HL-60 (cell line): ENCODE measurements at regions not wholly inside any gene's neighbourhood (a gene's known extent, or its start where the extent isn't known, plus 50 kb on each side); places are given as distances from the start of the nearest gene placed in this dataset.

ENCODE experiments used
- DNase-seq, 2 experiments: peaks; one replicate each; pipeline ENCODE4 v3.0.0-alpha.2; 2010 to 2020; ENCODE audit warnings: low read depth in 1 of 2, low spot score in 1 of 2
- H3K27ac ChIP-seq: fragments of 250-450 bp; sonication (Bioruptor Pico); replicated peaks from 2 replicates; pipeline ENCODE4 v1.5.1; 2020; ENCODE audit warnings: mild to moderate bottlenecking, moderate library complexity
- H3K27me3 ChIP-seq: fragments of 250-450 bp; sonication (Bioruptor Pico); 2 replicates; pipeline ENCODE4 v1.5.1; 2021; ENCODE audit warnings: mild to moderate bottlenecking, moderate library complexity; ENCODE audit not compliant: insufficient read depth, poor library complexity, severe bottlenecking
- H3K4me3 ChIP-seq: replicated peaks from 2 replicates; pipeline ENCODE4 v1.5.1; 2011; ENCODE audit warnings: mild to moderate bottlenecking, control low read depth, low read length; ENCODE audit not compliant: insufficient read depth
- GABPA ChIP-seq: IDR thresholded peaks from 2 replicates; pipeline ENCODE4 v1.6.1; 2012; ENCODE audit warnings: low read depth
- POLR2AphosphoS5 ChIP-seq: IDR thresholded peaks from 2 replicates; pipeline ENCODE4 v1.6.1; 2012; ENCODE audit warnings: low read depth
- SPI1 ChIP-seq: IDR thresholded peaks from 2 replicates; pipeline ENCODE4 v1.6.1; 2012; ENCODE audit warnings: low read depth, mild to moderate bottlenecking, borderline replicate concordance
- TF ChIP-seq, protein P1 (sequence below): IDR thresholded peaks from one replicate; pipeline ENCODE4 v1.5.1; 2011; ENCODE audit warnings: low read length, control low read depth, inconsistent platforms; ENCODE audit not compliant: insufficient read depth
- TF ChIP-seq, protein P2 (sequence below): IDR thresholded peaks from 2 replicates; pipeline ENCODE4 v1.6.1; 2012; ENCODE audit warnings: low read depth; ENCODE audit not compliant: insufficient replicate concordance

DNA sequence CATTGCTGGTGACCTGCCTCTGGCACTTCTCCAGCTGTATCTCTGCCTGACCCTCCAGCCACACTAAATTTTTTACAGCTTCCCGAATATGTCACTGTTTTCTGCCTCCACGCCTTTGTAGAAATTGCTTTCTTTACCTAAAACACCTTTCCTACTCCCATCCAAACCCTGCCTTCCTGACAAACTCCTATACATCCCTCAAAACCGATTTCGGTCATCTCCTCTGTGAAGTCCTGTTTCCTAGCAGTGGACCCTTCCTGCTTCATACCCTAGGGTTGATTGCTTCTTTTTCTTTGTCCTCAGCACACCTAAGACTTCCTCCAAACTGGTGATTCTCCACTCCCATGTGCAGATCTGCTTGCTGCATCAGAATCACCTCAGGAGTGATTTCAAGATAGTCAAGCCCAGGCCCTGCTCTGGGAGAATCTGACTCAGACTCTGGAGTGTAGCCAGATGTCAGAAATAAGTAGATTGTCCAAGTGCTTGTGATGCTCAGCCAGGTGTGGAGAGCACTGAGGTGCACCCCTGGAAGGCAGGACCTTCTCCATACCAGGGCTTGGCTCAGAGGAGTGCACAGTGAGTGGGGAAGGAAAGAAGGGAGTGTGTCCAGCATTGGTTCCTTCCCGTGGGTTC is 184.2 kb downstream of the COPRS start:
- H3K27me3 ChIP-seq = no peaks in the 10 kb centered on the region
- no peak overlapping the region for H3K27ac ChIP-seq
- no peak for DNase-seq
- TF ChIP-seq, protein P1, sequence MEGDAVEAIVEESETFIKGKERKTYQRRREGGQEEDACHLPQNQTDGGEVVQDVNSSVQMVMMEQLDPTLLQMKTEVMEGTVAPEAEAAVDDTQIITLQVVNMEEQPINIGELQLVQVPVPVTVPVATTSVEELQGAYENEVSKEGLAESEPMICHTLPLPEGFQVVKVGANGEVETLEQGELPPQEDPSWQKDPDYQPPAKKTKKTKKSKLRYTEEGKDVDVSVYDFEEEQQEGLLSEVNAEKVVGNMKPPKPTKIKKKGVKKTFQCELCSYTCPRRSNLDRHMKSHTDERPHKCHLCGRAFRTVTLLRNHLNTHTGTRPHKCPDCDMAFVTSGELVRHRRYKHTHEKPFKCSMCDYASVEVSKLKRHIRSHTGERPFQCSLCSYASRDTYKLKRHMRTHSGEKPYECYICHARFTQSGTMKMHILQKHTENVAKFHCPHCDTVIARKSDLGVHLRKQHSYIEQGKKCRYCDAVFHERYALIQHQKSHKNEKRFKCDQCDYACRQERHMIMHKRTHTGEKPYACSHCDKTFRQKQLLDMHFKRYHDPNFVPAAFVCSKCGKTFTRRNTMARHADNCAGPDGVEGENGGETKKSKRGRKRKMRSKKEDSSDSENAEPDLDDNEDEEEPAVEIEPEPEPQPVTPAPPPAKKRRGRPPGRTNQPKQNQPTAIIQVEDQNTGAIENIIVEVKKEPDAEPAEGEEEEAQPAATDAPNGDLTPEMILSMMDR = no peak
- TF ChIP-seq SPI1 = no peak
- TF ChIP-seq POLR2AphosphoS5 = no peak
- TF ChIP-seq GABPA = no peak
- no peak overlapping the region for H3K4me3 ChIP-seq

- Histone ChIP-seq H3K4me3 (no peak overlapping the region), H3K27me3 (no peaks in the 10 kb centered on the region), H3K27ac (no peak overlapping the region)
- TF ChIP-seq, protein P1 = no peak
- TF ChIP-seq, protein P2, sequence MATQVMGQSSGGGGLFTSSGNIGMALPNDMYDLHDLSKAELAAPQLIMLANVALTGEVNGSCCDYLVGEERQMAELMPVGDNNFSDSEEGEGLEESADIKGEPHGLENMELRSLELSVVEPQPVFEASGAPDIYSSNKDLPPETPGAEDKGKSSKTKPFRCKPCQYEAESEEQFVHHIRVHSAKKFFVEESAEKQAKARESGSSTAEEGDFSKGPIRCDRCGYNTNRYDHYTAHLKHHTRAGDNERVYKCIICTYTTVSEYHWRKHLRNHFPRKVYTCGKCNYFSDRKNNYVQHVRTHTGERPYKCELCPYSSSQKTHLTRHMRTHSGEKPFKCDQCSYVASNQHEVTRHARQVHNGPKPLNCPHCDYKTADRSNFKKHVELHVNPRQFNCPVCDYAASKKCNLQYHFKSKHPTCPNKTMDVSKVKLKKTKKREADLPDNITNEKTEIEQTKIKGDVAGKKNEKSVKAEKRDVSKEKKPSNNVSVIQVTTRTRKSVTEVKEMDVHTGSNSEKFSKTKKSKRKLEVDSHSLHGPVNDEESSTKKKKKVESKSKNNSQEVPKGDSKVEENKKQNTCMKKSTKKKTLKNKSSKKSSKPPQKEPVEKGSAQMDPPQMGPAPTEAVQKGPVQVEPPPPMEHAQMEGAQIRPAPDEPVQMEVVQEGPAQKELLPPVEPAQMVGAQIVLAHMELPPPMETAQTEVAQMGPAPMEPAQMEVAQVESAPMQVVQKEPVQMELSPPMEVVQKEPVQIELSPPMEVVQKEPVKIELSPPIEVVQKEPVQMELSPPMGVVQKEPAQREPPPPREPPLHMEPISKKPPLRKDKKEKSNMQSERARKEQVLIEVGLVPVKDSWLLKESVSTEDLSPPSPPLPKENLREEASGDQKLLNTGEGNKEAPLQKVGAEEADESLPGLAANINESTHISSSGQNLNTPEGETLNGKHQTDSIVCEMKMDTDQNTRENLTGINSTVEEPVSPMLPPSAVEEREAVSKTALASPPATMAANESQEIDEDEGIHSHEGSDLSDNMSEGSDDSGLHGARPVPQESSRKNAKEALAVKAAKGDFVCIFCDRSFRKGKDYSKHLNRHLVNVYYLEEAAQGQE = no peak
- TF ChIP-seq GABPA = no peak
- no peak for TF ChIP-seq SPI1
- no peak for TF ChIP-seq POLR2AphosphoS5
- DNase-seq = no peak
These were observed 184.7 kb downstream of the COPRS start for GRCh38 chr17:31674305-31674704.

DNA sequence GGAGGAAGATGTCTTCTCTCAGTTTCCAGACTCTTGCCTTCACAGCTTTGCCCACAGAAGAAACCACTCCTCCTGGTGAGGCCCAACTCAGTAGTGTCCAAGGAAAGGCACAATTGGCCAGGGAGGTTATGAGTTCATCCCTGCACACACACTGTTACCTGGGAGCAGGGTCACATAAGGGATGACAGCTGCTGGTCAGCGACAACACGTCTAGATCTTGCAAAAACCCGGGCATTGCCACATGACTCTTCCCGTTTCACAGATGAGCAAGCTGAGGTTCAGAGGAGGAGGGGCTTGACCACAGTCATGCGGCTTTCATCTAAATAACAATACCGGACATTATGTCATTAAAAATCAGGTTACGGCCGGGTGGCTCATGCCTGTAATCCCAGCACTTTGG is 186.0 kb downstream of the COPRS start:
- no peak for DNase-seq
- no peak overlapping the region for H3K4me3 ChIP-seq
- no peaks in the 10 kb centered on the region for H3K27me3 ChIP-seq
- H3K27ac ChIP-seq = no peak overlapping the region
- no peak for TF ChIP-seq SPI1
- TF ChIP-seq, protein P2 = peak; percentile 20

- Histone ChIP-seq H3K27ac (no peak overlapping the region), H3K27me3 (no peaks in the 10 kb centered on the region), H3K4me3 (no peak overlapping the region)
- DNase-seq = no peak
- TF ChIP-seq, protein P1 = no peak
- TF ChIP-seq, protein P2 = no peak
- TF ChIP-seq POLR2AphosphoS5 (no peak), SPI1 (no peak)
These were observed 186.8 kb downstream of the COPRS start for GRCh38 chr17:31672161-31672819.
